H1 (cell line): ENCODE measurements at regions not wholly inside any gene's neighbourhood (a gene's known extent, or its start where the extent isn't known, plus 50 kb on each side); places are given as distances from the start of the nearest gene placed in this dataset.

ENCODE experiments used
- CTCF ChIA-PET: fragments of 300-600 bp; sonication (Branson Sonifier 250); formaldehyde crosslinking; loops from one replicate; lab custom pipeline; 2021; ENCODE audit not compliant: partially characterized antibody; lab: Charles Lee
- POLR2A ChIA-PET: fragments of 300-600 bp; sonication (Branson Sonifier 250); formaldehyde crosslinking; loops from one replicate; lab custom pipeline; 2021; ENCODE audit warnings: inconsistent platforms; ENCODE audit not compliant: partially characterized antibody; lab: Charles Lee
- DNase-seq, 2 experiments: peaks; one replicate each; pipeline versions ENCODE4 v3.0.0 to v3.0.0-alpha.2; 2010 to 2022; ENCODE audit warnings: low spot score in 2 of 2, low read depth in 1 of 2, mixed read lengths in 1 of 2
- FAIRE-seq: peaks from 2 replicates; lab custom pipeline; 2011; peaks lifted over from hg19 to GRCh38; lab: Jason Lieb, UNC
- H2AFZ ChIP-seq: 2 replicates; pipeline ENCODE4 v1.8.1; 2012; ENCODE audit warnings: low read length, inconsistent platforms
- H2AK5ac ChIP-seq: 2 replicates; pipeline ENCODE4 v1.6.1; 2013; ENCODE audit warnings: low read depth, low read length
- H2BK120ac ChIP-seq: replicated peaks from 2 replicates; pipeline ENCODE3; 2013; ENCODE audit warnings: low read depth, low read length, inconsistent platforms
- H2BK12ac ChIP-seq: 2 replicates; pipeline ENCODE4 v1.6.1; 2013; ENCODE audit warnings: low read depth, low read length
- H2BK15ac ChIP-seq: 2 replicates; pipeline ENCODE4 v1.6.1; 2013; ENCODE audit warnings: low read length
- H2BK20ac ChIP-seq: 2 replicates; pipeline ENCODE4 v1.6.1; 2013; ENCODE audit warnings: low read length
- H2BK5ac ChIP-seq: 2 replicates; pipeline ENCODE4 v1.6.1; 2013; ENCODE audit warnings: low read depth, low read length
- H3K14ac ChIP-seq: 2 replicates; pipeline ENCODE4 v1.6.1; 2013; ENCODE audit warnings: inconsistent platforms; ENCODE audit not compliant: insufficient read length
- H3K18ac ChIP-seq: 2 replicates; pipeline ENCODE4 v1.6.1; 2013; ENCODE audit warnings: low read length; ENCODE audit errors: extremely low read depth
- H3K23ac ChIP-seq: 2 replicates; pipeline ENCODE4 v1.6.1; 2013; ENCODE audit warnings: inconsistent platforms; ENCODE audit not compliant: insufficient read length
- H3K23me2 ChIP-seq: 2 replicates; pipeline ENCODE4 v1.6.1; 2013; ENCODE audit warnings: low read depth, low read length
- H3K27ac ChIP-seq: 2 replicates; pipeline ENCODE4 v1.6.1; 2011; ENCODE audit warnings: low read depth, low read length, inconsistent platforms
- H3K27me3 ChIP-seq, 4 experiments: replicated peaks in 1 of 4; 1 replicate in 1 of 4; 2 replicates in 3 of 4; pipeline versions ENCODE4 v1.6.1 to v1.8.1; 2011 to 2013; ENCODE audit warnings: low read length in 3 of 4, mild to moderate bottlenecking in 3 of 4, inconsistent platforms in 2 of 4, mixed read lengths in 2 of 4, moderate library complexity in 1 of 4; ENCODE audit not compliant: control insufficient read depth in 3 of 4, insufficient read depth in 3 of 4; ENCODE audit errors: extremely low read depth in 1 of 4
- H3K36me3 ChIP-seq, 4 experiments: 2 replicates each; pipeline versions ENCODE4 v1.6.1 to v1.8.1; 2011 to 2013; ENCODE audit warnings: mild to moderate bottlenecking in 4 of 4, low read length in 3 of 4, moderate library complexity in 2 of 4, control low read depth in 1 of 4, inconsistent platforms in 1 of 4; ENCODE audit not compliant: insufficient read depth in 4 of 4, control insufficient read depth in 2 of 4
- H3K4ac ChIP-seq: replicated peaks from 2 replicates; pipeline ENCODE3; 2013; ENCODE audit warnings: low read length, low read depth, mixed read lengths, inconsistent platforms; ENCODE audit not compliant: insufficient read length
- H3K4me1 ChIP-seq, 4 experiments: replicated peaks in 1 of 4; 1 replicate in 1 of 4; 2 replicates in 3 of 4; pipeline versions ENCODE4 v1.6.1 to v1.8.1; 2011 to 2013; ENCODE audit warnings: low read length in 3 of 4, inconsistent platforms in 2 of 4, mixed read lengths in 1 of 4; ENCODE audit not compliant: insufficient read depth in 4 of 4, control insufficient read depth in 3 of 4
- H3K4me2 ChIP-seq, 2 experiments: 2 replicates each; pipeline versions ENCODE4 v1.6.1 to v1.8.1; 2011 to 2013; ENCODE audit warnings: low read depth in 2 of 2, low read length in 2 of 2, control low read depth in 1 of 2, inconsistent platforms in 1 of 2, mild to moderate bottlenecking in 1 of 2; ENCODE audit not compliant: insufficient read depth in 1 of 2
- H3K4me3 ChIP-seq, 4 experiments: fragments of 200-600, 300-600 bp in 1 of 4; sonication (generic), shearing (Covaris generic), sonication (Bioruptor Twin) in 1 of 4; 2 replicates each; pipeline versions ENCODE4 v1.5.1 to v1.8.1; 2011 to 2016; ENCODE audit warnings: low read length in 4 of 4, low read depth in 3 of 4, control low read depth in 2 of 4, inconsistent platforms in 2 of 4, mild to moderate bottlenecking in 2 of 4, mixed read lengths in 1 of 4, moderate library complexity in 1 of 4; ENCODE audit not compliant: insufficient read depth in 2 of 4; ENCODE audit errors: extremely low read depth in 1 of 4
- H3K56ac ChIP-seq: replicated peaks from 2 replicates; pipeline ENCODE3; 2013; ENCODE audit warnings: low read depth, mild to moderate bottlenecking, mixed read lengths, low read length, inconsistent platforms; ENCODE audit not compliant: insufficient read length
- H3K79me1 ChIP-seq: 2 replicates; pipeline ENCODE4 v1.6.1; 2013; ENCODE audit warnings: low read depth, low read length, control low read depth
- H3K79me2 ChIP-seq, 2 experiments: 2 replicates each; pipeline versions ENCODE4 v1.6.1 to v1.8.1; 2012 to 2013; ENCODE audit warnings: low read length in 2 of 2, mild to moderate bottlenecking in 2 of 2, inconsistent platforms in 1 of 2; ENCODE audit not compliant: insufficient read depth in 2 of 2, control insufficient read depth in 1 of 2
- H3K9ac ChIP-seq, 4 experiments: replicated peaks in 1 of 4; 1 replicate in 1 of 4; 2 replicates in 3 of 4; pipeline versions ENCODE4 v1.6.1 to v1.8.1; 2011 to 2013; ENCODE audit warnings: low read depth in 3 of 4, low read length in 3 of 4, control low read depth in 2 of 4, mild to moderate bottlenecking in 2 of 4, moderate library complexity in 2 of 4, inconsistent platforms in 1 of 4; ENCODE audit errors: extremely low read depth in 1 of 4
- H3K9me3 ChIP-seq, 2 experiments: 2 replicates each; pipeline versions ENCODE4 v1.6.1 to v1.8.1; 2012 to 2013; ENCODE audit warnings: mild to moderate bottlenecking in 2 of 2, moderate library complexity in 2 of 2, control low read depth in 1 of 2, inconsistent platforms in 1 of 2, low read depth in 1 of 2, low read length in 1 of 2, mixed read lengths in 1 of 2; ENCODE audit not compliant: insufficient read depth in 2 of 2
- H4K20me1 ChIP-seq, 2 experiments: replicated peaks in 1 of 2; 2 replicates each; pipeline versions ENCODE3 to v1.8.1; 2011 to 2013; ENCODE audit warnings: inconsistent platforms in 2 of 2, low read length in 2 of 2, mild to moderate bottlenecking in 1 of 2; ENCODE audit not compliant: insufficient read depth in 2 of 2, control insufficient read depth in 1 of 2
- H4K5ac ChIP-seq: 2 replicates; pipeline ENCODE4 v1.6.1; 2013; ENCODE audit warnings: low read length, low read depth, mixed read lengths, inconsistent platforms; ENCODE audit not compliant: insufficient read length
- H4K8ac ChIP-seq: 2 replicates; pipeline ENCODE4 v1.8.0; 2013; ENCODE audit warnings: mild to moderate bottlenecking, moderate library complexity, low read length, inconsistent platforms; ENCODE audit not compliant: insufficient read depth; ENCODE audit errors: extremely low read depth
- H4K91ac ChIP-seq: replicated peaks from 2 replicates; pipeline ENCODE3; 2013; ENCODE audit warnings: low read length, mixed read lengths, inconsistent platforms; ENCODE audit not compliant: insufficient read length
- CHD7 ChIP-seq: fragments of 300-600 bp; sonication (generic); IDR thresholded peaks from 2 replicates; pipeline ENCODE4 v1.7.1; 2012; ENCODE audit warnings: low read length, moderate library complexity, mild to moderate bottlenecking, inconsistent platforms; ENCODE audit not compliant: insufficient replicate concordance
- WGBS, 2 experiments: shearing (Covaris generic) in 1 of 2; methylation state at CpG; one replicate each; pipeline versions ENCODE4 v1.1.6 to v1.1.7; 2013 to 2015; ENCODE audit warnings: low lambda C conversion rate in 2 of 2, mixed read lengths in 2 of 2, inconsistent platforms in 1 of 2, low coverage in 1 of 2, missing lambda C conversion rate in 1 of 2; ENCODE audit not compliant: insufficient replicate concordance in 2 of 2, insufficient coverage in 1 of 2, insufficient read length in 1 of 2; ENCODE audit errors: extremely low coverage in 1 of 2, missing lambda C conversion rate in 1 of 2; 5-methylcytosine and 5-hydroxymethylcytosine counted together

GRCh38 chr2:136223274-136223673, 105.3 kb upstream of the CXCR4 start:
- Histone ChIP-seq H3K9ac (no peak overlapping the region), H2AK5ac (no peak overlapping the region), H3K4me3 (no peak overlapping the region), H2BK15ac (no peak overlapping the region), H3K4me1 (peaks cover 0 to 5% (median 2%) of the 10 kb centered on the region in 4 experiments; a peak in 3 of 7 replicates), H2AFZ (no peak overlapping the region), H3K79me2 (no peaks in the 10 kb centered on the region), H2BK120ac (no peak overlapping the region), H3K27ac (no peak overlapping the region), H4K8ac (no peak overlapping the region), H3K56ac (no peak overlapping the region), H4K5ac (no peak overlapping the region), H2BK5ac (no peak overlapping the region), H4K91ac (no peak overlapping the region), H3K23ac (no peak overlapping the region), H3K4me2 (no peak overlapping the region), H3K27me3 (no peaks in the 10 kb centered on the region; a peak in 1 of 7 replicates), H2BK12ac (no peak overlapping the region), H2BK20ac (no peak overlapping the region), H3K36me3 (no peaks in the 10 kb centered on the region), H3K4ac (no peak overlapping the region), H3K18ac (no peak overlapping the region), H3K9me3 (no peaks in the 10 kb centered on the region), H4K20me1 (no peaks in the 10 kb centered on the region), H3K79me1 (no peaks in the 10 kb centered on the region), H3K14ac (no peak overlapping the region), H3K23me2 (no peaks in the 10 kb centered on the region)
- DNase-seq = no peak
- ChIA-PET CTCF (interaction anchor here (0.8 kb wide), 1 partner anchor 226 kb away, joined by 3 read pairs; no protein-coding TSS in a partner anchor), POLR2A (no interaction called here)
- 90% methylated on average over 7 of the region's 7 CpGs; no CpG with 5 or more reads in 1 of the 2 experiments for WGBS, 2 experiments
- FAIRE-seq = no peak
- TF ChIP-seq CHD7 = no peak
